Keratinocyte (primary cell): ENCODE measurements at regions not wholly inside any gene's neighbourhood (a gene's known extent, or its start where the extent isn't known, plus 50 kb on each side); places are given as distances from the start of the nearest gene placed in this dataset.

Source experiments
- EZH2 ChIP-seq: IDR thresholded peaks from one replicate; pipeline ENCODE4 v1.6.1; 2012; ENCODE audit warnings: inconsistent platforms, mild to moderate bottlenecking, low read length, moderate library complexity
- TF ChIP-seq, protein P1 (sequence below), 3 experiments: IDR thresholded peaks in 1 of 3; conservative IDR thresholded peaks in 1 of 3; optimal IDR thresholded peaks in 1 of 3; 2 replicates in 2 of 3; 3 replicates in 1 of 3; pipeline versions ENCODE3 to v1.5.1; 2011; ENCODE audit warnings: low read length in 3 of 3, mild to moderate bottlenecking in 3 of 3, moderate library complexity in 2 of 3, control low read depth in 1 of 3, inconsistent platforms in 1 of 3; ENCODE audit not compliant: insufficient read depth in 2 of 3; ENCODE audit errors: extremely low read depth in 1 of 3

GRCh38 chr7:15854841-15855524 is 168.5 kb upstream of the MEOX2 start:
- TF ChIP-seq, protein P1, sequence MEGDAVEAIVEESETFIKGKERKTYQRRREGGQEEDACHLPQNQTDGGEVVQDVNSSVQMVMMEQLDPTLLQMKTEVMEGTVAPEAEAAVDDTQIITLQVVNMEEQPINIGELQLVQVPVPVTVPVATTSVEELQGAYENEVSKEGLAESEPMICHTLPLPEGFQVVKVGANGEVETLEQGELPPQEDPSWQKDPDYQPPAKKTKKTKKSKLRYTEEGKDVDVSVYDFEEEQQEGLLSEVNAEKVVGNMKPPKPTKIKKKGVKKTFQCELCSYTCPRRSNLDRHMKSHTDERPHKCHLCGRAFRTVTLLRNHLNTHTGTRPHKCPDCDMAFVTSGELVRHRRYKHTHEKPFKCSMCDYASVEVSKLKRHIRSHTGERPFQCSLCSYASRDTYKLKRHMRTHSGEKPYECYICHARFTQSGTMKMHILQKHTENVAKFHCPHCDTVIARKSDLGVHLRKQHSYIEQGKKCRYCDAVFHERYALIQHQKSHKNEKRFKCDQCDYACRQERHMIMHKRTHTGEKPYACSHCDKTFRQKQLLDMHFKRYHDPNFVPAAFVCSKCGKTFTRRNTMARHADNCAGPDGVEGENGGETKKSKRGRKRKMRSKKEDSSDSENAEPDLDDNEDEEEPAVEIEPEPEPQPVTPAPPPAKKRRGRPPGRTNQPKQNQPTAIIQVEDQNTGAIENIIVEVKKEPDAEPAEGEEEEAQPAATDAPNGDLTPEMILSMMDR (optimal IDR thresholded peaks at IDR 0.05 in 1 of 3, IDR thresholded peaks at IDR 0.05 in 1 of 3, conservative IDR thresholded peaks at IDR 0.05 in 1 of 3; ENCODE audit: extremely low read depth in 1 of 3, insufficient read depth in 2 of 3, low read length in 3 of 3), result no peak
- TF ChIP-seq EZH2, result no peak
